GM21528 (cell line): ENCODE measurements at regions not wholly inside any gene's neighbourhood (a gene's known extent, or its start where the extent isn't known, plus 50 kb on each side); places are given as distances from the start of the nearest gene placed in this dataset.

Experiments used
- ATAC-seq: cut with Tn5 transposase; IDR thresholded peaks from one replicate; pipeline ENCODE4 v1.9.1; 2021; ENCODE audit warnings: mild to moderate bottlenecking, moderate library complexity; ENCODE audit not compliant: unreplicated experiment, low FRiP score

DNA sequence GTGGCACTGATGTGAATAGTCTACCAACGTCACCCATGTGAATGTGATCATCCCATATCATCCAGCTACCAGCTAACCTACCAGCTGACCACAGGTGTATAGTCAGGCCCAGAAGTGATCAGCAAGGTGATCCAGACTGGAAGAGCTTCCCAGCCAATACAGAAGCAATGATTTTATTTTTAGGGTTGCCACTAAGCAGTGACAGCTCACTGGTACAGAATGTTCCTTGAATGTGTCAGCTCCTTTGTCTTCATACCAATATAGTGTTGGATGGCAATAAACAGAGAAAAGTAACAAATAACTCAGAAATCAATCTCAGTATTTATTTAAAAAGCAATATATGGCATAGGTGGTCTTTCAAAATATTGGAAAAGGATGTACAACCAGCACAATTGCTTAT is 361.8 kb upstream of the CPEB2 start:
- no peak for ATAC-seq

DNA sequence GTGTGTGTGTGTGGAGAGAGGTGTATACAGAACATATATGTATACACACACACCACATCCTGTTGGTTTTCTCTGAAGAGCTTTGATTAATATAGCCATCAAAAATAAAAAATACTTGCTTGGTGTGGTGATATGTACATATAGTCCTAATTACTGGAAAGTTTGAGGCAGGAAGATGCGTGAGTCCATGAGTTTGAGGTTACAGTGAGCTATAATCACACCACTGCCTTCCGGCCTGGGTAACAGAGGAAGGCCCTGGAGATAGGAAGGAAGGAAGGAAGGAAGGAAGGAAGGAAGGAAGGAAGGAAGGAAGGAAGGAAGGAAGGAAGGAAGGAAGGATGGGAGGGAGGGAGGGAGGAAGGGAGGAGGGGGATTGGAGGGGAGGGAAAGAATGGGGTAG is 360.4 kb upstream of the CPEB2 start:
- ATAC-seq = no peak

DNA sequence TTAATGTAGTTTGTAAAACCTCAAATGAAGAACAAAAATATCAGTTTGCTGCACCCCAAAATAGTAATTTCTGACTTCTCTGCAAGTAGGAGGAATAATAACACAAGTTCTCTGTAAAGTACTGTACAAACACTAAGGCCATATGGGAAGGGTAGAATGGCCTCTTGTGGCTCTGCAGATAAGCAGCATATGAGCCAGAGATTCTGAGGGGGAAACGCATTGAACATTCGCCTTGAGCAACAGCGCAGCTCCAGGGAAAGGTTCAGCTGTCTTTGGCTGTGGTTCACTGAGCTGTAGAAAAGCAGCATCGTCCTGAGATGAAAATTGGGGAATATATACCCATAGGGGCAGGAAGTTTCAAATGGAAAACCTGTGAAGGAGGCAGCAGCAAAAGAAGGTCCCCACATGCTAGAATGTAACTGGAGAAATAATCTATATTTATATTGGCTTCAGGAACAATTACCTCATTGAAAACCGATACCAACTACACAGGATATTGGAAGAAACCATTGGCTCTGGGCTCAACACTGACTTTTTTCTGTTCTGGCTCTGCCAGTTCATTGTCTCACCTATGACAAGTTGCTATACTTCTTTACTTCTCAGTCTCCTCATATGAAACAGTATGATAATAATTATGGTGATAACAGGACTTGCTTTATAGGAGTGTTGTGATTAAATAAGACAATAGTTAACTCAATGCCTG is 357.6 kb upstream of the CPEB2 start:
- ATAC-seq = no peak

DNA sequence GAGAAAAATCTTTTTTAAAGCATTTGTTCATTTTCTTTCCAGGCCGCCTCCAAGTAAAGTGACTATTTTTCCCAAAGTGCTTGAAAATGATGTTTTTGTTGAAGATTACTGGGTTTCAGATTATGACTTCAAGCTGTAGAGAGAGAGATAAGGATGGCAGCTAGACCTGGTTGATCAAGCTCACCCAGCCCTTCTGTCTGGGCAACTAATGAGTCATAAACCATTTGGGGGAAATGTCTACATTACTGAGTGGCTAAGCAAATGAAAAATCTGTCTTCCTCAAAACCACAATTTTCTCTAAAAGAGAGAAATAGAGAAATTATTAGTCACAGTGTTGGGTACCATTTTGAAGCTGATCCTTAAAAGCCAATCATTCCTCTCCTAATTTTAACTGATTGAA is 355.4 kb upstream of the CPEB2 start:
- no peak for ATAC-seq

DNA sequence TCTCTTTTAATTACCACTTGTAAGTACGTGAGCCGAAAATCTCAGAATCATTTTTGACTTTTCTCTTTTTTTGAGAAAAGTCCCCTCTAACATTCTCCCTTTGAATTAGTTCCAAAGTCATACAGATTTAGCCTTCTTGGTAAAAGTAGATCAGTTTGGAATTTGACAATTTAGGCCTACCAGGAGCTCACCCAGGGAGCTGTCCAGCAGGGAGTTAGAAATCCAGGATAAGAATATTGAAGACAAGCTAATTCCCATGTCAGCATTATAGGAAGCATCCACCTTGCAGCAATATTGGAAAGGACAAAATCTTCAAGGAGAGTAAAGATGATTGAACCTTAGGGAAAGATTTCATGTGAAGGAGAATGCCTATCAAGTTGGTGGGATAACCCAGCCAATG is 352.2 kb upstream of the CPEB2 start:
- no peak for ATAC-seq

DNA sequence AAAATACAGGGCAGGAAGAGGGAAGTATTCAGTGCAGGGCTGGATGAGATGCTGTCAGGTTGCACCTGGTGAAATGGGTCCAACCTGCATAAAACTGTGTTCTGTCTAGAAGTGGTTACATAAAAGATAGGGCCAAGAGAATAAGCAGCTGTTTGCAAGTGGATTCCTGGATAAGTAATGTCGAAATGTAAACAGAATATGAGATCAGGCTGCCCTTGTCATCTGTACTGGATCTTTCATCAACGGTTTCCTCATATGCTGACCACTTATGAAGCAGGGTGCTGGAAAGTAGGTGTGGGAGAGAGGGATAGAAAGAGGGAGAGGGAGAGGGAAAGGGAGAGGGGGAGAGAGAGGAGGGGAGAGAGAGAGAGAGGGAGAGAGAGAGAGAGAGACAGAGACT is 349.8 kb upstream of the CPEB2 start:
- no peak for ATAC-seq

DNA sequence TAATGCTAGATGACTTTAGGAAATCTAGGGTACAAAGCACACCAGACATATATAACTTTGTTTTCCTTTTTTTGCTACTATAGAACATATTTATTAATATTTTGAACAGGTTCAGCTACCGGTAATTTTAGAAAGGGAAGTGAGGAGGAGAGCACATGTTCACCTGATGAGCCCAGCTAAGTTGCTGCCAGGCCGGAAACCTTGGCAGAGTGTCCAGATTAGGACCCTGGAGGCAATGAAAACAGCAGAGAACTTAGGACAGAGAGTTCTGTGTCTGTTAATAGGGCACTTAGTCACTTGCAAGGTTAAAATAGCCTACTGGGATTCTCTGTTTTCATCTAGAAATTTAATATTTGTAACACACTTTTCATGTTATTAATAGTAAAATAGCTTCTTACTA is 348.9 kb upstream of the CPEB2 start:
- no peak for ATAC-seq

DNA sequence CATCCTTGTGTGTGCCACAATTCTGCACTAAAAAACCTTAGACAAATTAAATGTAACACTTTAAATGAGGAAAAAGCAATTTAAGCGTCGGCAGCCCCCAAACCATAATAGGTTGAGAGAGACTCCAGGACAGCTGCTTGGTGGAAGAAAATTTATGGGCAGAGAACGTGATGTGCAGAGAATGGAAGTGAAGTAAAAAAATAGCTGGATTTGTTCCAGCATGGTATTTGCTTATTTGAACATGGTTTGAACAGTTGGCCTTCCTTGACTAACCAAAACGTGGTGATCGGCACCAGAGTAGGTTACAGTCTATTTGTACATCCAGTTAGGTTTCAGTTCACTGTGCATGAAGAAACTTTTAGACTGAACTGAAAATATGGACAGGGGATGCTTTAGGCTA is 343.0 kb upstream of the CPEB2 start:
- no peak for ATAC-seq

DNA sequence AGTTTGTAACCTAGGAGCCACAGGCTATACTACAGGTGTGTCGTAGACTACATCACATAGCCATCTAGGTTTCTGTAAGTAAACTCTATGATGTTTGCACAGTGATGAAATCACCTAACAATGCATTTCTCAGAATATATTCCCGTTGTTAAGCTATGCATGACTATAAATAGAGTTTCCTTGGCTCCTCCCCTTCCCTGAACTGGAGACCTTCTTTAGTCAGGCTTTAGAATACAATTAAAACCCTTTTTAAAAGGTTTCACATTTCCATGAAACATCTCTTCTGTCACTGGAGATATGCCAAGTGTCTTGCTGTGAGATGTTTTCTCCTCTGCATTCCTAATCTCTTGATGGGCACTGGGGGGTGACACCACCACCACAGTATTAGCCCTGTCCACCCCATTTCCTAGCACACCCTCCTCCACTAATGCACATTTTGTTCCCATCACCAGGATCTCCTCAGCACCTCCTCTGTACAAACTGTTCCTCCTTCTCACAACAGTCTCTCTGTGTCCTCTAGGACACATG is 334.6 kb upstream of the CPEB2 start:
- no peak for ATAC-seq

DNA sequence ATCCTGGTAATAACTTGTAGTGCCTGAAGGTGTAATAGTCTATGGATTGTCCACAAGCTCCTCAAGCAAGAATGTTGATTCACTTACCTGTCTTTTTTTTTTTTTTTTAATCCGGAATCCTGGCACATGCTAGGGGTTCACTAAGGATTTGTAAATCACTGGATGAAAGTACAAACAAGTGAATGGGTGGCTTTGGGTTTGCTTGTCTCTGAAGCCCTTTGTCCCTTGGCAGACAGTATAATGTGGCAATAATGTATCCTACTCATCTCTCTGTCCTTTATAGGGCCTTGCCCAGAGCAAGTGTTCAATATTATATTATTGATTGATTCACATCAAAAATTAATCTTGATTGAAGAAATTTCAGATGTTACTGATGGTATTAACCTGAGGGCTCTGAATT is 334.0 kb upstream of the CPEB2 start:
- ATAC-seq = no peak

DNA sequence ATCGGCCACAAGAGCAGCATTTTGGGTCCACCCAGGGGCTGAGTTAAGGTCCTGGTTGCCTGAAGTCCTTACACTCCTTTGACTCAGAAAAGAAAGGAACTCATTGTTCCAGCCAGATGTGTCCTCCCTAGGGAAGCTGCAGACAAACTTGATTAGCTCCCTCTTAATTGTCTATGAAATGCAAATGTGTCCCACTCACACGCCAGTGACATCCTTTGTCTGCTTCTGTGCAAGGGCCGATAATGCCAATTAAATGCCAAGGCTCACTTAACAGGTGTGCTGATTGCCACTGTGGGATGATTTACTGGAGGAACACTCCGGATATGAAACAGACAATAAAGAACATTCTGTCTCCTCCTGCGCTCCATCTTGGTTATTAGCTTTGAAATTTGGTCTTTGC is 332.9 kb upstream of the CPEB2 start:
- ATAC-seq = no peak

DNA sequence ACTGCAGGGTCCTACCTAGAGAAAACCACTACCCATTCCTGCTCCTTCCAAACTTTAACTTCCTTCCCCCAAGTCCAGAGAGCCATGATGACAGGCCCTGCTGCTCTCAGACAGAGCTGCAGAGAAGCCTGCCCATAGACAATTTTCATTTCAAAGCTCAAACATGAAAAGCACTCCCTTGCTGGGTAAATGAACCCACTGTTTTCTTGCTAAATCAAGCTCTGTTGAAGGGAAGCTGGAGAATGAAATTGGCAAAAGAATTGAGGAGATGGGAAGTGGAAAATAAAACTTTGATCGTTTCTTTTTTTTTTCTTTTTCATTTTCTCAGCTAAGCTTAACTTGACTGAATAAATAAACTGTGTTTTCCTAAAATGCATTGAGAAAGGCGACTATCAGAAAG is 331.1 kb upstream of the CPEB2 start:
- ATAC-seq = no peak

DNA sequence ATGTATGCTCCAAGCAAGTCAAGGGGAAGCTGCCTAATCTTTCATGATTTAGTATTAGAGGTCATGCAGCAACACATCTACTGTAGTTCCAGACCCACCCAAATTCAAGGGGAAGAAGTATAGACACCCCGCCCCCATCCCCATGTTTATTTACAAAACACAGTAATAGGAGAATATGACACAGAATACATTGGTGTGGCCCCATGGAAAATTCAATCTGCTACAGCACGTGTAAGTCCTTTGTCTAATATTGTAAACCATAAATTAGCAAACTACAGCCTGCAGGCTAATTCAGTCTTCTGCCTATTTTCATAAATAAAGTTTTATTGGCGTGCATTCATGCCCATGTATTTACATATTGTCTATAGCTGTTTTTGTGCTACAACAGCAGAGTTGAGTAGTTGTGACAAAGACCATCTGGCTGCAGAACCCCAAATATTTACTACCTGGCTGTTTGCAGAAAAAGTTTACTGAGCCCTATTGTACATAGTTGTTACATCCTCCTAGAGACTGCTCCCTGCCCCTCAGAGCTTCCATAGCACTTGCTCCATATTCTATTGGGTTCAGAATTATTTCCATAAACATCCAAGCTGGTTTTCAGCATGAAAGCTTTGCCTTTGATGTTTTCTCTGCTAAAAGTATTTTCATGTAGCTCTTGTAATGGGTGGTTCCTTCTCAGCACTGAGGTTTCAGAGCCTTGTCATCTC is 326.8 kb upstream of the CPEB2 start:
- no peak for ATAC-seq

DNA sequence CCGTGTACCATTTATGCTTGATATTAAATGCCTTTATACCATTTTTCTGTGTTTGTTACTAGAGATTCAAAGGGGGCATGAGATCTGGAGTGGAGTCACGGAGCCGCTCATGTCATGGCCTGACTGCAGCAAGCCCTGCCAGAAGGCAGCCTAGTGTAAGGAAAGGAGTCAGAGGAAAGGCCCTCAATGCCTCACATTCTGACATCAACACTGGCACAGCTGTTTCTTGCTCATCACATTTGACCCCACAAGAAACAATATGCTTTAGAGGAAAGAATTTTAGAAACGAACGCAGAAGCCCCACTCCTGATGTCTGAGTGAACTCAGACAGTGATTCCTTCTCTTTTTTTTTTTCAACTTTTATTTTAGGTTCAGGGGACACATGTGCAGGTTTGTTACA is 322.4 kb upstream of the CPEB2 start:
- no peak for ATAC-seq

DNA sequence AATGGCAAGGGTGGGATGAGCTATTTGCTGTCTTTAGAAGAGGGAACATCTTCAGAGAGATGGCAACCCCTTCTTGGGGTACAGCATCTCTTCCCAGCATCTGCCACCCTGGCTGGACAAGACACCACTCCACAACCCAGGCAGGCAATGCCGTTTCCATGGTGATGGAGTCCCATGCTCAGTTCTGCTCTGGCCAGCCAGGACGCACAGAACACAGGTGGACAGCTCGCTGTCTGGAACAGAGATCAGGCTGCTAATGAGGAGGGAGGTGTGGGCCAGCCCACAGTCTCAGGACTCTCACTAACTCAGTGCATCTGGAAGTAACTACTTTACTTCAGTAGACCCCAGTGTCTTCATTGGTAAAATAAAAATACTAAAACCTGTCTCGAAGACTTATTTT is 321.0 kb upstream of the CPEB2 start:
- no peak for ATAC-seq

DNA sequence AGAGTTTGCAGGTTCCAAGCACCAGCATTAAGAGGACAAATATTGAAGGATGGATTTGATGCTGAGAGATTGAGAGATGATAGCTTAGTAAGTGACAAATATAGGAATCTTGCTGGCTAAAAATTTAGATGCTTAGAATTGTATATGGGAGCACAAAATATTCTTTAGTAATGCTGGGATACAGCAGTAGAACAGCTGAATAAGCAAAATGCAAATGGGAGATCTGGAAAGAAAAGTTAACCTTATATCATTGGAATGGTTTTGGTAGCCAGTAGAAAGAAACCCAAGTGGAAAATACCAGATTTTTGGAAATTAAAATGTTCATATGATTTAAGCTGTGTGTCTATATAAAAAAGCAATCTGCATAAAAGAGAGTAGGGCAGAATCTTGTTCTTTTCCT is 308.6 kb upstream of the CPEB2 start:
- no peak for ATAC-seq

DNA sequence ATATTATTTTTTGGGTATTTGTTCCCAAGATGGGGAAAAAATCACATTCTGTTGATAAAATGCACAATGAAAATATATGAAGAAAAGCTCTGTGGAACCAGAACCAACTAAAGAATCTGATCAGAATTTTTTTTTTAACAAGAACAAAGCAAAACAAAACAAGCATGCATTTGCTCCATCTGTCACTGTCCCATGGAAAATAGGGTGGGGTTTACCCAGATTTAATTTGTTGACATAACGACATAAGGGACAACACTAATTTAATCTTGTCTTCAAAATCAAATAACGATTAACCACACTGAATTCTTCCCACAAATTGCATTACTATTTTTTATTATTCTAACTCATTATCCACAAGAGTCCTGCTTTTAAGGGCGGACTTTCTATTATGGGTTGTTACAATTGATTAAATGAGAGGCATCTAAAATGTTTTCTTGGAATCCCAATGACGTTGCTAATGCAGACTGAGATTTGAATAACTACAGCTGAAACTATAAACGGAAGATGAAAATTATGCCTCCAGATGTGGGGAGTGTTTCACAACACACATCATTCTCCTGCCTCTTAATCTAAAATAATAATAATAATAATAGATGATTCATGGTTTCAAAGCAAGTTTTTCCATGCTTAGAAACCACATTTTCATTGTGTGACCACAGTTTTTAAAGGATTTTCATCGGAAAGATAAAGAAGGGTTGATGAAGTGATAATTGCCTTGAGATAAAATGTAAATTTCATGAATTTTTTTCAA is 307.0 kb upstream of the CPEB2 start:
- no peak for ATAC-seq

DNA sequence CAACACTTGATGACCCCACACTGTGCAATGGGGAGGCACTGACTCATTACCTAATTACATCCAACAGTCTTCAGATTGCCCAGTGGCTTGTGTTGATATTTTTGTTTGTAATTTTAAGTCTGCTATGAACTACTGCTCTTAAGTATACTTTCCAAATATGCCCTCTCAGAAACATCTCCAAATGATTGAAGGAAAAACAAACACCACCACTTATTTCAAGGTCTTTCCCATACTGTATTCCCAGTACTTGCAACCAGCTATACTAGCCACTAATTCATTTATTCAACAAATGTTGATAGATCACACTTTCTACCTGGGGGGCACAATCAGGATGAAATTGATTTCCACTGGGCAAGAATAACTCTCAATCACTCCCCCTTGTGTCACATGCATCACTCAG is 302.2 kb upstream of the CPEB2 start:
- no peak for ATAC-seq

DNA sequence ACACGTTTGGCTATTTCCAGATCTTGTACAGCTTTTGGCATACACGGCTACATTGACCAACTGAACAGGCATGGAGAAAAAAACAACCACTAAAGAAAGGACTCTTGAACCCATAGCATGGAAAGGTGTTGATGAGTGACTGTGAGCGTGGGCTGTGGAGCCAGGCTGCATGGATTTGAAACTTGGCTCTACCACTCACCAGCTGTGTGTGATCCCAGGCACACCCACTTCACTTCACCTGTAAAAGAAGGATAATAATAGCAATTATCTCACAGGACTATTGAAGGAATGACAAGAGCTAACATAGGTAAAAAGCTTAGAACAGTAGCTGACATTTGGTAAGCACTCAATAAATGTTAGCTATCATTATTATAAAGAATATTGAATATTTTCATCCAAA is 301.7 kb upstream of the CPEB2 start:
- no peak for ATAC-seq

DNA sequence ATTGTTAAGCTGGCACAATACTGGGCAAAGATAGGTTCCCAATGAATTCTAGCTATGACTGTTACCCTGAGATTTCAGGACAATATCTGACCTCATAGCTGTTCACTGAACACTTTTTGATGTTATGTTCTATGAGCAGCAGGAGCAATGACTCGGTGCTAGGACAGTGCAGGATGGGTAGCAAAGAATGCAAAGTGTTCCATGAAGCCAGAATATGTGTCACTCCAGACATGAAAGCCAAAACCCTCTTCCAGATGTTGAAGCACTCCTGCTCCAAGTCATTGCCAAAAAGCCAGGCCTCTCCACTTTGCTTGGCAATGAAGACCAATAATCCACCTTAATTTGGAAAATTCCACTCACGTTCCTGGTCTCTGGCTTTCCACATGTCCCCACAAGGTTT is 300.9 kb upstream of the CPEB2 start:
- no peak for ATAC-seq

DNA sequence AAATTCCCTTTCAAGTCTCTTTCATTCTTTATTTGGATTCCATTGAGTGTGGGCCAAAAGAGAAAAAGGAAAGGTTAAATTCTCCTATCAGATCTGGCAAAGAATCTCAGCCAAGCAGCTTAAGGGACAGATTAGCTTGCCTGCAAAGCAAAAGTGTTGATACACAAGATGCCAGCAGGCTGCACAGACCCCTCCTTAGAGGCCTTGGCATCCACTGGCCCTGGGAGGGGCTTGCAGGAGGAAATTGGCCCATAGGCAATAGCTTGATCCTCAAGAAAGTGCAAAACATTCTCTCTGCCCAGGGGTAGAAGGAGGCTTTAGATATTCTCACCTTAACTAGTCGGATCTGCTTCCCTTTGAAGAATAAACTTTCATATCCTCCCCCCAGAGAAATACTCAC is 300.4 kb upstream of the CPEB2 start:
- ATAC-seq = no peak

DNA sequence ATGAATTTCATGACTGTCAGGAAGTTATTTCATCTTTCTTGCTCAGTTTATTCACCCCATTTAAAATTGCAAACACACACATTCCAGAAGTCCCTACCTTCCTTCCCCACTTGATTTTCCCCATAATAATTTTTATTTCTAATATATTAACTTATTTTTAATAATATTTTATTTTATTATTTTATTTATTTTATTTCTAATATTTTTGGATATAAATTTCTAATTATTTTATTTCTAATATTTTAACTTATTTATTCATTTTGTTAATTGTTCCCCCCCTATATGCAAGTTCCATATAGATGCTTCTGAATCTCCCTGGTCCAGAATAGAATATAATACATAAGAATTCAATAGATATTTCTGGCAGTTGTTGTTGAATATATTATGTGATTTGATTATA is 293.7 kb upstream of the CPEB2 start:
- ATAC-seq = no peak
